ENCODE measurements at regions not wholly inside any gene's neighbourhood (a gene's known extent, or its start where the extent isn't known, plus 50 kb on each side); places are given as distances from the start of the nearest gene placed in this dataset.
A peak's percentile ranks its signal among the peaks of the same experiment; 100 is the strongest.

DNA sequence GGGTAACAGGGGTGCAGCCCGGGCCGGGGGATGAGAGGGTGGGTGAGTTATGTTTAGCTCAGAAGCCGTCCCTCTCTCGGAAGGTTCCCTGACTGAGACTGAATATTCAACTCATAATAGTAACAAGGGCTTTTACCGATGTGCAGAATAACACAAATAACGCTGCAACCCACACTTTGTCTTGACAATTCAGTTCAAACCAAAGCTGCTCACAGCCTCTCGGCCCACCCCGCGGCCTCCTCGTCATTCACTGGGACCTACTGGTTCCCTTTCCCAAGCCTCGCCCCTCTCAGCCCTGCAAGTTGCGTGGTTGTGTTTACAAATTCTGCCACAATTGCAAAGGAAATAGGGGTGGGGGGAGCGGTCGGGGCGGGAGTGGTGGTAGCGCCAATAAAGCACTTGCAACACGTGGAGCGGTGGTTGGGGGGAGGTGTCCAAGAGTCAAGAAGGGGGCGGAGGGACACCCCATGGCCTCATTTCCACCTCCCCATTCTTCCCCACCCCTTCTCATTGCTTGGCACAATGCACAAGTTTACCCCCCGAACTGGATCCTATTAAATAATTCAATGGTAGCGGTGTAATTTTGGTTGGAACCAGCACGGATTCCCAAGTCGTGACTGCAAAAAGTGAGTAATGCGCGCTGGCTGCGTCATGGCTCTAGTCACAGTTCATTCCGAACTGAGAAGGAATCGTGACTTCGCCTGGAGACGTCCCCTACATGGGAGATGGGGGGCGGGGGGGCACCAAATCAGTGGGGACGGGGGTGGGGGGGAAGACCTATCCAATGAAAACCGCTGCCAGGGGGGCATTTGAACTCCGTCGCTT, 102.0 kb upstream of the HSD17B12 start:
- no peak for TF ChIP-seq POLR2A (IDR thresholded peaks at IDR 0.05)
- TF ChIP-seq, protein P1, sequence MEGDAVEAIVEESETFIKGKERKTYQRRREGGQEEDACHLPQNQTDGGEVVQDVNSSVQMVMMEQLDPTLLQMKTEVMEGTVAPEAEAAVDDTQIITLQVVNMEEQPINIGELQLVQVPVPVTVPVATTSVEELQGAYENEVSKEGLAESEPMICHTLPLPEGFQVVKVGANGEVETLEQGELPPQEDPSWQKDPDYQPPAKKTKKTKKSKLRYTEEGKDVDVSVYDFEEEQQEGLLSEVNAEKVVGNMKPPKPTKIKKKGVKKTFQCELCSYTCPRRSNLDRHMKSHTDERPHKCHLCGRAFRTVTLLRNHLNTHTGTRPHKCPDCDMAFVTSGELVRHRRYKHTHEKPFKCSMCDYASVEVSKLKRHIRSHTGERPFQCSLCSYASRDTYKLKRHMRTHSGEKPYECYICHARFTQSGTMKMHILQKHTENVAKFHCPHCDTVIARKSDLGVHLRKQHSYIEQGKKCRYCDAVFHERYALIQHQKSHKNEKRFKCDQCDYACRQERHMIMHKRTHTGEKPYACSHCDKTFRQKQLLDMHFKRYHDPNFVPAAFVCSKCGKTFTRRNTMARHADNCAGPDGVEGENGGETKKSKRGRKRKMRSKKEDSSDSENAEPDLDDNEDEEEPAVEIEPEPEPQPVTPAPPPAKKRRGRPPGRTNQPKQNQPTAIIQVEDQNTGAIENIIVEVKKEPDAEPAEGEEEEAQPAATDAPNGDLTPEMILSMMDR (IDR thresholded peaks at IDR 0.05), result no peak
- no peaks in the 10 kb centered on the region for H3K36me3 ChIP-seq (replicated peaks in 1 of 2)
- peak overlapping the region in 1 of 5 donors; percentile 59 for H3K27ac ChIP-seq
- H3K4me3 ChIP-seq, result peak overlapping the region in 2 of 4 donors; percentile 29 to 49
- H3K4me1 ChIP-seq (replicated peaks in 1 of 2), result peaks cover 23 to 40% of the 10 kb centered on the region in 2 donors
- H3K27me3 ChIP-seq, result peaks cover 93% of the 10 kb centered on the region
- intact Hi-C loops (cut with DNase I), result loop anchor here in 1 of 2 donors (10.0 kb wide), 3 partner anchors 126 to 276 kb away; no protein-coding TSS in a partner anchor
- no peaks in the 10 kb centered on the region for H3K9me3 ChIP-seq (replicated peaks in 1 of 3)
- WGBS, 4 donors, result 1 to 6% (median 4%) methylated on average over 22 to 35 of the region's 35 CpGs
- DNase-seq, result peak in 1 of 7 donors; percentile 30

DNA sequence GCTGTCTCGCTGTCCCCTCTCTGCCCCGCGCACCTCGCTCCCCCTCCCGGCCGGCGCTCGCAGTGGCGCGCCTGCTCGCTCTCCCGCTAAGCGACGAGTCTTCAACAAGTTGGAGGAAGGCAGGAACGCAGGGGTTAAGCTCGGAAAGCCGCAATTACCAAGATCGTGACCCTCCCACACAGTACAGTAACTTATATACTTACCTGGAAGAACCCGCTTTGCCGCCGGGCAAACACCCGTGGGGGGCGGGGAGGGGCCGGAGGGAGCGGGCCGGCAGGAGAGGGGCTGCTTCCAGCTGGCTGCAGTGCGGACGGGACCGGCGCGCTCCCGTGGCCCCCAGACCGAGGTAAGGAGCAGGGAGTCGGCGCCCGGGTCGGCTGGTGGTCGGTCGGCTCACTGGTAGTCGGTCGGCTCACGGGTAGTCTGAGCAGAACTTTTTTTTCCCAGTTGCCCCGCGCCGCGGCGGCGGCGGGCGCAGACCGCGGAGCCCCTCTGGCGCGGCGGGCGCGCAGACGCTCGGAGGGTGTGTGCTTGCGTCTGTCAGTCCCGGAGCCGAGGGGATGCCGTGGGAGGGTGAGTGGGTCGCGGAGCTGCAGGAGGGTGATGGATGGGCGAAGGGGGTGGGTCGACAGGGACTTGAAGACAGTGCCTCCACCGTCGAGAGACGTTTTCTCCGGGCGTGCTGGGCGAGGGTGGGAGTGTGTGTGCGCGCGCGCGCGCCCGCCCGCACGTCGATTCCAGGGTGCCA, 101.2 kb upstream of the HSD17B12 start:
- 1 to 3% (median 1%) methylated on average over 25 to 83 of the region's 83 CpGs for WGBS, 4 donors
- Histone ChIP-seq H3K4me3 (peak overlapping the region in 2 of 4 donors; percentile 29 to 49), H3K4me1 (replicated peaks in 1 of 2) (peaks cover 23 to 40% of the 10 kb centered on the region in 2 donors), H3K27ac (peak overlapping the region in 1 of 5 donors; percentile 59), H3K9me3 (replicated peaks in 1 of 3) (no peaks in the 10 kb centered on the region), H3K36me3 (replicated peaks in 1 of 2) (no peaks in the 10 kb centered on the region), H3K27me3 (peaks cover 93% of the 10 kb centered on the region)
- intact Hi-C loops (cut with DNase I), result loop anchor here in 1 of 2 donors (10.0 kb wide), 3 partner anchors 125 to 275 kb away; no protein-coding TSS in a partner anchor
- DNase-seq, result no peak
- TF ChIP-seq, protein P1 (IDR thresholded peaks at IDR 0.05), result peak in 4 of 6 experiments; percentile 7 to 21 (median 19)
- TF ChIP-seq POLR2A (IDR thresholded peaks at IDR 0.05), result no peak

- WGBS, 4 donors, result 0 to 1% (median 0%) methylated on average over 5 of the region's 5 CpGs
- intact Hi-C loops (cut with DNase I), result loop anchor here in 1 of 2 donors (10.0 kb wide), 3 partner anchors 125 to 275 kb away; no protein-coding TSS in a partner anchor
- Histone ChIP-seq H3K27me3 (peaks cover 88% of the 10 kb centered on the region), H3K4me1 (replicated peaks in 1 of 2) (peaks cover 23 to 36% of the 10 kb centered on the region in 2 donors), H3K4me3 (peak overlapping the region in 1 of 4 donors; percentile 49), H3K27ac (peak overlapping the region in 1 of 5 donors; percentile 59), H3K36me3 (replicated peaks in 1 of 2) (no peaks in the 10 kb centered on the region), H3K9me3 (replicated peaks in 1 of 3) (no peaks in the 10 kb centered on the region)
- no peak for DNase-seq
- TF ChIP-seq POLR2A (IDR thresholded peaks at IDR 0.05), result no peak
- TF ChIP-seq, protein P1 (IDR thresholded peaks at IDR 0.05), result no peak
Measured at GRCh38 chr11:43579919-43580276, 100.6 kb upstream of the HSD17B12 start.
